Brain microvascular endothelial cell (primary cell): ENCODE measurements at regions not wholly inside any gene's neighbourhood (a gene's known extent, or its start where the extent isn't known, plus 50 kb on each side); places are given as distances from the start of the nearest gene placed in this dataset.

Experiments
- DNase-seq: peaks from one replicate; pipeline ENCODE4 v3.0.0-alpha.2; 2020
- H3K27ac ChIP-seq: fragments of 250-450 bp; sonication (Bioruptor Pico); 2 replicates; pipeline ENCODE4 v1.5.1; 2020; ENCODE audit warnings: mild to moderate bottlenecking, moderate library complexity
- H3K27me3 ChIP-seq: fragments of 250-450 bp; sonication (Bioruptor Pico); replicated peaks from 2 replicates; pipeline ENCODE4 v1.5.1; 2020; ENCODE audit warnings: mild to moderate bottlenecking
- H3K36me3 ChIP-seq: fragments of 250-450 bp; sonication (Bioruptor Pico); replicated peaks from 2 replicates; pipeline ENCODE4 v1.5.1; 2020; ENCODE audit warnings: mild to moderate bottlenecking
- H3K4me3 ChIP-seq: 2 replicates; pipeline ENCODE4 v1.5.1; 2011; ENCODE audit warnings: low read depth, mild to moderate bottlenecking, control low read depth, low read length, moderate library complexity
- in situ Hi-C: cut with HindIII; loops from 2 replicates; pipeline ENCODE4 v1.10.0; 2017; ENCODE audit warnings: low sequenced_read_pairs, low pct_ligation_motif_present
- TF ChIP-seq, protein P1 (sequence below): IDR thresholded peaks from 2 replicates; pipeline ENCODE4 v1.5.1; 2011; ENCODE audit warnings: low read depth, mild to moderate bottlenecking, moderate library complexity, low read length, control low read depth, inconsistent platforms; ENCODE audit errors: missing control alignments

DNA sequence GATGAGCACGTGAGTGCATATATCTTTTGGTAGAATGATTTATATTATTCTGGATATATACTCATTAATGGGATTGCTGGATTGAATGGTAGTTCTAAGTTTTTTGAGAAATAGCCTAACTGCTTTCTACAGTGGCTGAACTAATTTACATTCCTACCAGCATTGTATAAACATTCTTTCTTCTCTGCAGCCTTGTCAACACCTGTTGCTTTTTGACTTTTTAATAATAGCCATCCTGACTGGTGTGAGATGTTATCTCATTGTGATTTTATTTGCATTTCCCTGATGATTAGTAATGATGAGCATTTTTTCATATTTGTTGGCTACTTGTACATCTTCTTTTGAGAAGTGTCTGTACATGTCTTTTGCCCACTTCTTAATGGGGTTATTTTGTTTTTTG lies 116.3 kb downstream of the ADTRP start:
- Histone ChIP-seq H3K36me3 (no peaks in the 10 kb centered on the region), H3K27me3 (no peaks in the 10 kb centered on the region), H3K4me3 (no peak overlapping the region), H3K27ac (no peak overlapping the region)
- no peak for DNase-seq
- TF ChIP-seq, protein P1, sequence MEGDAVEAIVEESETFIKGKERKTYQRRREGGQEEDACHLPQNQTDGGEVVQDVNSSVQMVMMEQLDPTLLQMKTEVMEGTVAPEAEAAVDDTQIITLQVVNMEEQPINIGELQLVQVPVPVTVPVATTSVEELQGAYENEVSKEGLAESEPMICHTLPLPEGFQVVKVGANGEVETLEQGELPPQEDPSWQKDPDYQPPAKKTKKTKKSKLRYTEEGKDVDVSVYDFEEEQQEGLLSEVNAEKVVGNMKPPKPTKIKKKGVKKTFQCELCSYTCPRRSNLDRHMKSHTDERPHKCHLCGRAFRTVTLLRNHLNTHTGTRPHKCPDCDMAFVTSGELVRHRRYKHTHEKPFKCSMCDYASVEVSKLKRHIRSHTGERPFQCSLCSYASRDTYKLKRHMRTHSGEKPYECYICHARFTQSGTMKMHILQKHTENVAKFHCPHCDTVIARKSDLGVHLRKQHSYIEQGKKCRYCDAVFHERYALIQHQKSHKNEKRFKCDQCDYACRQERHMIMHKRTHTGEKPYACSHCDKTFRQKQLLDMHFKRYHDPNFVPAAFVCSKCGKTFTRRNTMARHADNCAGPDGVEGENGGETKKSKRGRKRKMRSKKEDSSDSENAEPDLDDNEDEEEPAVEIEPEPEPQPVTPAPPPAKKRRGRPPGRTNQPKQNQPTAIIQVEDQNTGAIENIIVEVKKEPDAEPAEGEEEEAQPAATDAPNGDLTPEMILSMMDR = no peak
- in situ Hi-C loops = no loop called here

DNA sequence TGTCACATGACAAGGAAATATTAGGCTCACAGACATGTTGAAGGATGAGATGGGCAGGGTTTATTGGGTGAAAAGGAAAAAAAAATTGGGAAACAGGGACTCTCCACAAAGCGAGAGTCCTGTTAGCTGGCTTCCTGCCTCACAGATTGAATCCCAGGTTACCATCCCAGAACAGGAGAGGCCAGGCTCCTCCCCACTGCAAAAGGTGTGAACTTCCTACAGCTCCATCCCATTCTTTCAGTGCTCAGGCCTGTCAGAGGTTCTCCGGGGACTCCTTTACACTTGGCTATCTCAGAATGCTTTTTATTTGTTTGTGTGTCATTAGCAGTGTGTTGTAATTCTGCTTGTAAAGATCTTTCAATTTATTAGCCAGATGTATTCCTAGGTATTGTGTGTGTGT lies 115.1 kb downstream of the ADTRP start:
- no peak for DNase-seq
- TF ChIP-seq, protein P1 = no peak
- in situ Hi-C loops = no loop called here
- Histone ChIP-seq H3K4me3 (no peak overlapping the region), H3K36me3 (no peaks in the 10 kb centered on the region), H3K27me3 (no peaks in the 10 kb centered on the region), H3K27ac (no peak overlapping the region)
